Esophagus squamous epithelium (tissue), 5 donors: ENCODE measurements at regions not wholly inside any gene's neighbourhood (a gene's known extent, or its start where the extent isn't known, plus 50 kb on each side); places are given as distances from the start of the nearest gene placed in this dataset.

Experiments
- DNase-seq: peaks from one replicate; lab custom pipeline; 2025; lab: John Stamatoyannopoulos, UW
- H3K27ac ChIP-seq, 4 donors: fragments of 200-600 bp; sonication (generic); one replicate each; pipeline ENCODE4 v1.5.1; 2016 to 2019; ENCODE audit warnings: mild to moderate bottlenecking in 1 of 4
- H3K27me3 ChIP-seq, 4 donors: fragments of 200-600 bp; sonication (generic); 1 replicate in 3 of 4; 2 replicates in 1 of 4; pipeline versions ENCODE4 v1.5.1 to v1.6.0; 2017 to 2021; ENCODE audit warnings: antibody characterized with exemption in 1 of 4
- H3K36me3 ChIP-seq, 3 donors: fragments of 200-600 bp; sonication (generic); one replicate each; pipeline ENCODE4 v1.5.1; 2016 to 2019
- H3K4me1 ChIP-seq, 3 donors: fragments of 200-600 bp; sonication (generic); one replicate each; pipeline ENCODE4 v1.5.1; 2017 to 2019
- H3K4me3 ChIP-seq, 4 donors: fragments of 200-600 bp; sonication (generic); 1 replicate in 3 of 4; 2 replicates in 1 of 4; pipeline ENCODE4 v1.5.1; 2016 to 2019; ENCODE audit warnings: mild to moderate bottlenecking in 2 of 4, moderate library complexity in 1 of 4
- H3K9me3 ChIP-seq, 3 donors: fragments of 200-600 bp; sonication (generic); one replicate each; pipeline ENCODE4 v1.5.1; 2016 to 2019
- CTCF ChIP-seq, 6 experiments: fragments of 450-650 bp in 4 of 6; fragments of 200-600 bp in 2 of 6; sonication (generic) in 2 of 6; IDR thresholded peaks; one replicate each; pipeline ENCODE4 v1.5.1; 2016 to 2019; ENCODE audit warnings: antibody characterized with exemption in 6 of 6, mild to moderate bottlenecking in 4 of 6, moderate library complexity in 4 of 6
- POLR2A ChIP-seq, 4 donors: fragments of 450-650 bp; IDR thresholded peaks; one replicate each; pipeline ENCODE4 v1.6.1; 2017; ENCODE audit warnings: antibody characterized with exemption in 4 of 4, mild to moderate bottlenecking in 4 of 4, moderate library complexity in 3 of 4
- WGBS, 2 donors: methylation state at CpG; one replicate each; pipeline ENCODE4 v1.1.5; 2018; 5-methylcytosine and 5-hydroxymethylcytosine counted together
- intact Hi-C: fragments of 100-400 bp; cut with DNase I; formaldehyde crosslinking; loops from one replicate; pipeline ENCODE4 v1.15.0; 2022
- donor health status: DM: yes; HTN: yes; CAD: no.

- Histone ChIP-seq H3K27me3 (peaks cover 0 to 6% (median 0%) of the 10 kb centered on the region in 4 donors), H3K27ac (no peak overlapping the region), H3K4me3 (no peak overlapping the region), H3K36me3 (no peaks in the 10 kb centered on the region), H3K9me3 (no peaks in the 10 kb centered on the region), H3K4me1 (no peaks in the 10 kb centered on the region)
- TF ChIP-seq POLR2A (IDR thresholded peaks at IDR 0.05), result no peak
- no peak for TF ChIP-seq CTCF (IDR thresholded peaks at IDR 0.05)
- 46 to 51% methylated on average over 5 of the region's 5 CpGs for WGBS, 2 donors
- no peak for DNase-seq
- intact Hi-C loops, result no loop called here
Measured at GRCh38 chr5:169503886-169504285, 79.7 kb upstream of the SPDL1 start.

- DNase-seq, result no peak
- peaks cover 0 to 3% (median 0%) of the 10 kb centered on the region in 4 donors for H3K27me3 ChIP-seq
- no peaks in the 10 kb centered on the region for H3K9me3 ChIP-seq
- no peak overlapping the region for H3K4me3 ChIP-seq
- TF ChIP-seq POLR2A (IDR thresholded peaks at IDR 0.05) (no peak), CTCF (IDR thresholded peaks at IDR 0.05) (no peak)
- WGBS, 2 donors, result 49 to 51% methylated on average over 2 of the region's 2 CpGs
- peaks cover 0 to 4% (median 0%) of the 10 kb centered on the region in 3 donors for H3K4me1 ChIP-seq
- no peak overlapping the region for H3K27ac ChIP-seq
- intact Hi-C loops, result no loop called here
- no peaks in the 10 kb centered on the region for H3K36me3 ChIP-seq
Measured at GRCh38 chr5:169499990-169500505, 83.5 kb upstream of the SPDL1 start.

- no peak for DNase-seq
- Histone ChIP-seq H3K36me3 (no peaks in the 10 kb centered on the region), H3K27me3 (peaks cover 0 to 3% (median 0%) of the 10 kb centered on the region in 4 donors), H3K9me3 (no peaks in the 10 kb centered on the region), H3K27ac (no peak overlapping the region), H3K4me1 (peaks cover 0 to 12% (median 0%) of the 10 kb centered on the region in 3 donors), H3K4me3 (no peak overlapping the region)
- intact Hi-C loops, result no loop called here
- no peak for TF ChIP-seq POLR2A (IDR thresholded peaks at IDR 0.05)
- TF ChIP-seq CTCF (IDR thresholded peaks at IDR 0.05), result no peak
- 55 to 57% methylated on average over 1 of the region's 1 CpG for WGBS, 2 donors
Measured at GRCh38 chr5:169496878-169497277, 86.7 kb upstream of the SPDL1 start.

- peaks cover 0 to 12% (median 0%) of the 10 kb centered on the region in 3 donors for H3K4me1 ChIP-seq
- WGBS, 2 donors, result 36 to 39% methylated on average over 3 to 4 of the region's 4 CpGs
- no peaks in the 10 kb centered on the region for H3K36me3 ChIP-seq
- no peak overlapping the region for H3K4me3 ChIP-seq
- no peaks in the 10 kb centered on the region for H3K9me3 ChIP-seq
- intact Hi-C loops, result no loop called here
- no peaks in the 10 kb centered on the region for H3K27me3 ChIP-seq
- TF ChIP-seq POLR2A (IDR thresholded peaks at IDR 0.05) (no peak), CTCF (IDR thresholded peaks at IDR 0.05) (no peak)
- H3K27ac ChIP-seq, result no peak overlapping the region
- no peak for DNase-seq
Measured at GRCh38 chr5:169494941-169495548, 88.5 kb upstream of the SPDL1 start.

- H3K36me3 ChIP-seq, result no peaks in the 10 kb centered on the region
- no peaks in the 10 kb centered on the region for H3K9me3 ChIP-seq
- intact Hi-C loops, result no loop called here
- H3K27me3 ChIP-seq, result no peaks in the 10 kb centered on the region
- WGBS, 2 donors, result 0 to 7% methylated on average over 2 of the region's 2 CpGs
- no peak overlapping the region for H3K4me3 ChIP-seq
- no peak overlapping the region for H3K27ac ChIP-seq
- no peak for DNase-seq
- H3K4me1 ChIP-seq, result peaks cover 0 to 12% (median 0%) of the 10 kb centered on the region in 3 donors
- TF ChIP-seq CTCF (IDR thresholded peaks at IDR 0.05) (no peak), POLR2A (IDR thresholded peaks at IDR 0.05) (no peak)
Measured at GRCh38 chr5:169494383-169494935, 89.1 kb upstream of the SPDL1 start.
